PC-9 (cell line): ENCODE measurements at regions not wholly inside any gene's neighbourhood (a gene's known extent, or its start where the extent isn't known, plus 50 kb on each side); places are given as distances from the start of the nearest gene placed in this dataset.

ENCODE experiments used
- BruUV-seq: library from RNA; stranded (reverse); fragments of 400-500 nt; replicated peaks from 2 replicates; lab custom pipeline; 2021; lab: Mats Ljungman, UMichigan
- CTCF ChIA-PET: fragments of 300-600 bp; sonication (Branson Sonifier 250); formaldehyde crosslinking; loops from one replicate; lab custom pipeline; 2022; ENCODE audit warnings: antibody characterized with exemption; lab: Charles Lee
- POLR2A ChIA-PET: fragments of 300-600 bp; sonication (Branson Sonifier 250); formaldehyde crosslinking; loops from one replicate; lab custom pipeline; 2022; ENCODE audit warnings: antibody characterized with exemption; ENCODE audit not compliant: unreplicated experiment; lab: Charles Lee
- DNase-seq, 2 experiments: peaks; one replicate each; pipeline versions ENCODE4 v3.0.0 to v3.0.0-alpha.2; 2015 to 2022; ENCODE audit warnings: mixed read lengths in 1 of 2
- H2AFZ ChIP-seq: fragments of 200-600 bp; sonication (generic); 2 replicates; pipeline ENCODE4 v1.8.1; 2017; ENCODE audit warnings: antibody characterized with exemption
- H3F3A ChIP-seq: fragments of 200-600 bp; sonication (generic); 2 replicates; pipeline ENCODE4 v1.8.1; 2017; ENCODE audit warnings: antibody characterized with exemption, mild to moderate bottlenecking, low read depth; ENCODE audit not compliant: insufficient read depth
- H3K27ac ChIP-seq: fragments of 200-600 bp; sonication (generic); 2 replicates; pipeline ENCODE4 v1.6.1; 2016; ENCODE audit warnings: mixed run types
- H3K27me3 ChIP-seq: fragments of 200-600 bp; sonication (generic); 2 replicates; pipeline ENCODE4 v1.6.1; 2016; ENCODE audit warnings: low read depth, mixed run types; ENCODE audit not compliant: insufficient read depth
- H3K36me3 ChIP-seq: fragments of 200-600 bp; sonication (generic); 2 replicates; pipeline ENCODE4 v1.6.1; 2016; ENCODE audit warnings: low read depth, mixed run types
- H3K4me1 ChIP-seq: fragments of 200-600 bp; sonication (generic); replicated peaks from 2 replicates; pipeline ENCODE4 v1.6.1; 2016; ENCODE audit warnings: mixed run types; ENCODE audit not compliant: insufficient read depth
- H3K4me2 ChIP-seq: fragments of 200-600 bp; sonication (generic); 2 replicates; pipeline ENCODE4 v1.6.1; 2017; ENCODE audit warnings: mixed run types
- H3K4me3 ChIP-seq: fragments of 200-600 bp; sonication (generic); 2 replicates; pipeline ENCODE4 v1.6.1; 2016; ENCODE audit warnings: mixed run types
- H3K79me2 ChIP-seq: fragments of 200-600 bp; sonication (generic); 2 replicates; pipeline ENCODE4 v1.6.1; 2017; ENCODE audit warnings: low read depth, mixed run types
- H3K9me2 ChIP-seq: fragments of 200-600 bp; sonication (generic); 2 replicates; pipeline ENCODE4 v1.8.1; 2017; ENCODE audit warnings: mild to moderate bottlenecking; ENCODE audit not compliant: insufficient read depth
- H3K9me3 ChIP-seq: fragments of 200-600 bp; sonication (generic); 2 replicates; pipeline ENCODE4 v1.8.1; 2016; ENCODE audit warnings: low read depth; ENCODE audit not compliant: insufficient read depth
- H4K20me1 ChIP-seq: fragments of 200-600 bp; sonication (generic); 2 replicates; pipeline ENCODE4 v1.8.1; 2017; ENCODE audit not compliant: insufficient read depth
- CTCF ChIP-seq: fragments of 200-600 bp; sonication (generic); conservative IDR thresholded peaks from 2 replicates; pipeline ENCODE4 v1.6.1; 2017; ENCODE audit warnings: mixed run types, antibody characterized with exemption, mild to moderate bottlenecking, moderate library complexity
- EZH2 ChIP-seq: fragments of 200-600 bp; sonication (generic); IDR thresholded peaks from 2 replicates; pipeline ENCODE4 v1.8.0; 2017; ENCODE audit warnings: antibody characterized with exemption, low read depth
- intact Hi-C: fragments of 100-400 bp; cut with micrococcal nuclease; formaldehyde crosslinking; loops from one replicate; pipeline ENCODE4 v1.10.0; 2022; ENCODE audit not compliant: unreplicated experiment

GRCh38 chr5:2633992-2634391 lies 117.5 kb downstream of the IRX2 start:
- H2AFZ ChIP-seq, result no peak overlapping the region
- no peaks in the 10 kb centered on the region for H3K4me1 ChIP-seq
- ChIA-PET POLR2A (no interaction called here), CTCF (no interaction called here)
- no peak for TF ChIP-seq EZH2
- no peak for TF ChIP-seq CTCF
- H3F3A ChIP-seq, result no peaks in the 10 kb centered on the region
- H3K27me3 ChIP-seq, result peaks cover 99% of the 10 kb centered on the region
- DNase-seq, result no peak
- no TSS peak for BruUV-seq
- intact Hi-C loops, result no loop called here
- H3K9me3 ChIP-seq, result no peaks in the 10 kb centered on the region
- no peaks in the 10 kb centered on the region for H3K79me2 ChIP-seq
- H3K9me2 ChIP-seq, result no peaks in the 10 kb centered on the region
- H3K4me3 ChIP-seq, result no peak overlapping the region
- H4K20me1 ChIP-seq, result no peaks in the 10 kb centered on the region
- no peak overlapping the region for H3K4me2 ChIP-seq
- H3K27ac ChIP-seq, result no peak overlapping the region
- no peaks in the 10 kb centered on the region for H3K36me3 ChIP-seq

GRCh38 chr5:2631758-2632157 lies 119.7 kb downstream of the IRX2 start:
- DNase-seq, result no peak
- Histone ChIP-seq H3K4me1 (no peaks in the 10 kb centered on the region), H3K4me2 (no peak overlapping the region), H3K4me3 (no peak overlapping the region), H3K27me3 (peaks cover 99% of the 10 kb centered on the region), H3K36me3 (no peaks in the 10 kb centered on the region), H3K9me2 (no peaks in the 10 kb centered on the region), H3K79me2 (no peaks in the 10 kb centered on the region), H2AFZ (no peak overlapping the region), H3K9me3 (no peaks in the 10 kb centered on the region), H4K20me1 (no peaks in the 10 kb centered on the region), H3K27ac (no peak overlapping the region), H3F3A (no peaks in the 10 kb centered on the region)
- POLR2A ChIA-PET, result no interaction called here
- CTCF ChIA-PET, result no interaction called here
- intact Hi-C loops, result no loop called here
- BruUV-seq, result no TSS peak
- TF ChIP-seq CTCF, result no peak
- no peak for TF ChIP-seq EZH2

- Histone ChIP-seq H3K36me3 (no peaks in the 10 kb centered on the region), H3K4me3 (no peak overlapping the region), H3F3A (no peaks in the 10 kb centered on the region), H3K27ac (no peak overlapping the region), H4K20me1 (no peaks in the 10 kb centered on the region), H3K79me2 (no peaks in the 10 kb centered on the region), H3K4me2 (no peak overlapping the region), H3K4me1 (no peaks in the 10 kb centered on the region), H3K27me3 (peaks cover 100% of the 10 kb centered on the region), H2AFZ (no peak overlapping the region), H3K9me3 (no peaks in the 10 kb centered on the region), H3K9me2 (no peaks in the 10 kb centered on the region)
- ChIA-PET CTCF (no interaction called here), POLR2A (no interaction called here)
- no peak for TF ChIP-seq CTCF
- TF ChIP-seq EZH2, result no peak
- intact Hi-C loops, result no loop called here
- DNase-seq, result no peak
- BruUV-seq, result no TSS peak
These were observed 122.4 kb downstream of the IRX2 start for GRCh38 chr5:2629045-2629444.
